ENCODE measurements at regions not wholly inside any gene's neighbourhood (a gene's known extent, or its start where the extent isn't known, plus 50 kb on each side); places are given as distances from the start of the nearest gene placed in this dataset.

DNA sequence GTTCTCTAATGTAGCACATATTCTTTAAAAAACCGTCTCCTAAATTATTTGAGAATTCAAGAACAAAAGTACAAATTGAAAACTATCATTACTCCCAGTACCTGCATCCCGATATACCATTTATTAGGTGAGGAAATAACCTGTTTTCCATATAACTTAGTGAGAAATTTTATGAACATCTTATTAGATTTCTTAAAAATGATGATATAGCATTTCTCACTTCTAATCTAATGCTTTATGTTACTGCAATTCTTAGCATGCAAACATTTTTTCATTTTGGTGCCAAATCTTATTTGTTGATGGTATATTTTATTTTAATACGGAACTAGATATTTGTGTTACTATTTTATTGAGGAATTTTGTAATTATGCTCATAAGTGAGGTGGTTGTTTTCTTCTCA lies 1321.3 kb upstream of the SLC10A2 start:
- no peak overlapping the region for H3K4me3 ChIP-seq (ENCODE audit: low read depth, low read length)
- no peak for TF ChIP-seq CTCF (conservative IDR thresholded peaks at IDR 0.05; ENCODE audit: low read depth, low read length)
- DNase-seq (ENCODE audit: low read depth), result no peak

DNA sequence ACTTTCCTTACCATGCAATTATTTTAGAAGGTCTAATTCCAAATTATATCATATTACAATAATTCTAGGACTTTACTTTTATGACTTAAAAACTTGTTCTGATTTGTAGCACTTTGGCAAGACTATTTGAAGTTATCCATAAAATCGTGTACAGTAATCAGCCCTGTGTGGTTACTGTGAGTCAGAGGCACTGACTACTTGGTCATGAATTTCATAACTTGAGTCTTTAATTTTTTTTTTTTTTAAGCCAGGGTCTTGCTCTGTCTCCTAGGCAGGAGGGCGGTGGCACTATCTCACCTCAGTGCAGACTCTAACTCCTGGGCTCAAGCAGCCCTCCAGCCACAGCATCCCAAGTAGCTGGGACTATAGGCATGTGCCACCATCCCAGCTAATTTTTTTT lies 1319.2 kb upstream of the SLC10A2 start:
- DNase-seq (ENCODE audit: low read depth), result no peak

DNA sequence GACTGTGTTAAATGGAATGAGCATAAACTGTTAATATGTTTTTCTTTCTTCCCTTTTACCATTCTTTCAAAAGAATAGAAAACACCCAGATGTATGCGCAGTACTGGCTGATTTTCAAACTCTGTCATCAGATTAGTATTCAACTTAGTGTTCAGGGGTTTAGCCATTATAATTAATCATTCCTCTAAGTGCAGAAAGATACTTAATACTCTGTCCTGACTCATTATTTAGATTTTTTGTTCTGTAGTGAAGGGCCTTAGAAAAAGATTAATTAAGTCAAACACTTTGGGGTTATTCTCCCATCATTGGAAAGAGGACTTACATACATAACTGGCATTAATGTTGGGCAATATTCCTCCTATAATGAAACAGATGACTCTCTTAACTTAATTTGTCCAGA lies 1316.7 kb upstream of the SLC10A2 start:
- peak; percentile 54 for DNase-seq (ENCODE audit: low read depth)
- no peak for TF ChIP-seq CTCF (conservative IDR thresholded peaks at IDR 0.05; ENCODE audit: low read depth, low read length)

More for the DNA sequence above, 1319.2 kb upstream of the SLC10A2 start:
- no peak overlapping the region for H3K4me3 ChIP-seq (ENCODE audit: low read depth, low read length)
- TF ChIP-seq CTCF (conservative IDR thresholded peaks at IDR 0.05; ENCODE audit: low read depth, low read length), result no peak

GRCh38 chr13:104376588-104376987 lies 1310.4 kb upstream of the SLC10A2 start:
- no peak overlapping the region for H3K4me3 ChIP-seq (ENCODE audit: low read depth, low read length)
- DNase-seq (ENCODE audit: low read depth), result no peak
- no peak for TF ChIP-seq CTCF (conservative IDR thresholded peaks at IDR 0.05; ENCODE audit: low read depth, low read length)

More for the DNA sequence above, 1316.7 kb upstream of the SLC10A2 start:
- H3K4me3 ChIP-seq (ENCODE audit: low read depth, low read length), result no peak overlapping the region

DNA sequence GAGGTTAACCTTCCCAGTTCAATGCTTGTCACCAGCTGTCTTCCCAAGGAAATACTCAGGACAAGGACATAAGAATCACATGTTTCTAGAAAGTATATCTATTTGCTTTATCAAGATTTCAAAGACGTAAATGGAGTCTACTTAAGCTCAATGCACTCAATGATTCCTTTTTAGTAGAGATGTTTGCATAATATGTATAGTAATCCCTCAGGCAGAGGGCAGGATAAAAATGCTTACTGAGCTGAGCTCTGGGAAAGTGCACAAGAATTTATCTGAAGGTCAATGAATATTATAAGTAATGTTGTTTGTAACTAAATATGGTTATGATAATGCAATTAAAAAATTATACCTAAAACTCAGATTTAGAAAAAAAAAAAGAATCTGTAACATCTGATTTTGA lies 1309.4 kb upstream of the SLC10A2 start:
- no peak overlapping the region for H3K4me3 ChIP-seq (ENCODE audit: low read depth, low read length)
- TF ChIP-seq CTCF (conservative IDR thresholded peaks at IDR 0.05; ENCODE audit: low read depth, low read length), result no peak
- no peak for DNase-seq (ENCODE audit: low read depth)

GRCh38 chr13:104372095-104372655 lies 1306.0 kb upstream of the SLC10A2 start:
- no peak overlapping the region for H3K4me3 ChIP-seq (ENCODE audit: low read depth, low read length)
- no peak for DNase-seq (ENCODE audit: low read depth)
- no peak for TF ChIP-seq CTCF (conservative IDR thresholded peaks at IDR 0.05; ENCODE audit: low read depth, low read length)

GRCh38 chr13:104365430-104365829 lies 1299.2 kb upstream of the SLC10A2 start:
- H3K4me3 ChIP-seq (ENCODE audit: low read depth, low read length), result no peak overlapping the region
- TF ChIP-seq CTCF (conservative IDR thresholded peaks at IDR 0.05; ENCODE audit: low read depth, low read length), result no peak
- DNase-seq (ENCODE audit: low read depth), result no peak
